ENCODE measurements at regions not wholly inside any gene's neighbourhood (a gene's known extent, or its start where the extent isn't known, plus 50 kb on each side); places are given as distances from the start of the nearest gene placed in this dataset.
A peak's percentile ranks its signal among the peaks of the same experiment; 100 is the strongest.

- Mint-ChIP-seq H3K9me3 (peaks cover 24% of the 10 kb centered on the region), H3K4me3 (no peak overlapping the region), H3K36me3 (peaks cover 10% of the 10 kb centered on the region), H3K27me3 (peaks cover 69% of the 10 kb centered on the region), H3K4me1 (no peaks in the 10 kb centered on the region), H3K27ac (no peak overlapping the region)
- ATAC-seq = no peak
Measured at GRCh38 chr3:45277636-45278035, 51.5 kb upstream of the TMEM158 start.

- Mint-ChIP-seq H3K4me3 (no peak overlapping the region), H3K9me3 (peaks cover 24% of the 10 kb centered on the region), H3K36me3 (peaks cover 10% of the 10 kb centered on the region), H3K27ac (no peak overlapping the region), H3K4me1 (no peaks in the 10 kb centered on the region), H3K27me3 (peaks cover 47% of the 10 kb centered on the region)
- no peak for ATAC-seq
Measured at GRCh38 chr3:45280232-45280631, 54.1 kb upstream of the TMEM158 start.

GRCh38 chr3:45280971-45281370, 54.9 kb upstream of the TMEM158 start:
- Mint-ChIP-seq H3K36me3 (peaks cover 10% of the 10 kb centered on the region), H3K9me3 (peaks cover 24% of the 10 kb centered on the region), H3K27me3 (peaks cover 40% of the 10 kb centered on the region), H3K4me1 (no peaks in the 10 kb centered on the region), H3K4me3 (no peak overlapping the region), H3K27ac (no peak overlapping the region)
- no peak for ATAC-seq

- Mint-ChIP-seq H3K27ac (no peak overlapping the region), H3K9me3 (peaks cover 17% of the 10 kb centered on the region), H3K4me3 (no peak overlapping the region), H3K4me1 (no peaks in the 10 kb centered on the region), H3K27me3 (peaks cover 41% of the 10 kb centered on the region), H3K36me3 (peaks cover 10% of the 10 kb centered on the region)
- ATAC-seq = no peak
Measured at GRCh38 chr3:45283471-45283870, 57.4 kb upstream of the TMEM158 start.

- Mint-ChIP-seq H3K36me3 (no peaks in the 10 kb centered on the region), H3K9me3 (peaks cover 4% of the 10 kb centered on the region), H3K27me3 (peaks cover 42% of the 10 kb centered on the region), H3K4me3 (no peak overlapping the region), H3K27ac (no peak overlapping the region), H3K4me1 (no peaks in the 10 kb centered on the region)
- ATAC-seq = no peak
Measured at GRCh38 chr3:45297331-45297730, 71.2 kb upstream of the TMEM158 start.

- no peak for ATAC-seq
- Mint-ChIP-seq H3K36me3 (no peaks in the 10 kb centered on the region), H3K27me3 (peaks cover 26% of the 10 kb centered on the region), H3K4me3 (no peak overlapping the region), H3K4me1 (no peaks in the 10 kb centered on the region), H3K27ac (no peak overlapping the region), H3K9me3 (peaks cover 8% of the 10 kb centered on the region)
Measured at GRCh38 chr3:45302470-45302869, 76.4 kb upstream of the TMEM158 start.

- peaks cover 15% of the 10 kb centered on the region for H3K27me3 Mint-ChIP-seq
- H3K4me3 Mint-ChIP-seq = no peak overlapping the region
- H3K27ac Mint-ChIP-seq = no peak overlapping the region
Measured at GRCh38 chr3:45306406-45307008, 80.4 kb upstream of the TMEM158 start.

GRCh38 chr3:45309876-45310275, 78.5 kb upstream of the LARS2 start:
- Mint-ChIP-seq H3K27me3 (peaks cover 32% of the 10 kb centered on the region), H3K4me3 (no peak overlapping the region), H3K27ac (no peak overlapping the region), H3K4me1 (no peaks in the 10 kb centered on the region), H3K36me3 (no peaks in the 10 kb centered on the region), H3K9me3 (no peaks in the 10 kb centered on the region)
- ATAC-seq = no peak

More at GRCh38 chr3:45306406-45307008, 80.4 kb upstream of the TMEM158 start:
- peak; percentile 41 for ATAC-seq
- Mint-ChIP-seq H3K36me3 (no peaks in the 10 kb centered on the region), H3K4me1 (no peaks in the 10 kb centered on the region), H3K9me3 (peaks cover 3% of the 10 kb centered on the region)

- Mint-ChIP-seq H3K4me1 (no peaks in the 10 kb centered on the region), H3K9me3 (no peaks in the 10 kb centered on the region), H3K36me3 (no peaks in the 10 kb centered on the region), H3K27ac (no peak overlapping the region), H3K27me3 (peaks cover 32% of the 10 kb centered on the region), H3K4me3 (no peak overlapping the region)
- ATAC-seq = no peak
Measured at GRCh38 chr3:45311327-45311726, 77.0 kb upstream of the LARS2 start.

GRCh38 chr3:45311953-45312801, 76.2 kb upstream of the LARS2 start:
- no peaks in the 10 kb centered on the region for H3K36me3 Mint-ChIP-seq
- no peak overlapping the region for H3K27ac Mint-ChIP-seq
- no peak overlapping the region for H3K4me3 Mint-ChIP-seq
- ATAC-seq = no peak
- peaks cover 32% of the 10 kb centered on the region for H3K27me3 Mint-ChIP-seq
- no peaks in the 10 kb centered on the region for H3K9me3 Mint-ChIP-seq
- no peaks in the 10 kb centered on the region for H3K4me1 Mint-ChIP-seq

- Mint-ChIP-seq H3K9me3 (no peaks in the 10 kb centered on the region), H3K4me1 (no peaks in the 10 kb centered on the region), H3K27ac (no peak overlapping the region), H3K36me3 (no peaks in the 10 kb centered on the region), H3K4me3 (no peak overlapping the region), H3K27me3 (peaks cover 32% of the 10 kb centered on the region)
- no peak for ATAC-seq
Measured at GRCh38 chr3:45312836-45313493, 75.4 kb upstream of the LARS2 start.

- H3K9me3 Mint-ChIP-seq = no peaks in the 10 kb centered on the region
- ATAC-seq = no peak
- no peak overlapping the region for H3K27ac Mint-ChIP-seq
- no peak overlapping the region for H3K4me3 Mint-ChIP-seq
- H3K27me3 Mint-ChIP-seq = peaks cover 32% of the 10 kb centered on the region
- no peaks in the 10 kb centered on the region for H3K36me3 Mint-ChIP-seq
- no peaks in the 10 kb centered on the region for H3K4me1 Mint-ChIP-seq
Measured at GRCh38 chr3:45313743-45314403, 74.5 kb upstream of the LARS2 start.

- no peaks in the 10 kb centered on the region for H3K4me1 Mint-ChIP-seq
- no peak for ATAC-seq
Measured at GRCh38 chr3:45317710-45318109, 70.7 kb upstream of the LARS2 start.

GRCh38 chr3:45318689-45319088, 69.7 kb upstream of the LARS2 start:
- no peak overlapping the region for H3K4me3 Mint-ChIP-seq
- H3K27me3 Mint-ChIP-seq = peaks cover 12% of the 10 kb centered on the region
- no peaks in the 10 kb centered on the region for H3K36me3 Mint-ChIP-seq
- no peak for ATAC-seq
- no peaks in the 10 kb centered on the region for H3K9me3 Mint-ChIP-seq
- H3K4me1 Mint-ChIP-seq = no peaks in the 10 kb centered on the region
- no peak overlapping the region for H3K27ac Mint-ChIP-seq

More at GRCh38 chr3:45317710-45318109, 70.7 kb upstream of the LARS2 start:
- Mint-ChIP-seq H3K9me3 (no peaks in the 10 kb centered on the region), H3K27me3 (peaks cover 21% of the 10 kb centered on the region), H3K27ac (no peak overlapping the region), H3K4me3 (no peak overlapping the region), H3K36me3 (no peaks in the 10 kb centered on the region)

All from stimulated activated memory B cell treated with anti-CD40 and anti-IgM and Interleukin-4, amounts not matched to agents 10 μg/mL and 1 μg/mL and 100 μg/mL, for 72 hours (primary cell).